GM23338 (cell line): ENCODE measurements at regions not wholly inside any gene's neighbourhood (a gene's known extent, or its start where the extent isn't known, plus 50 kb on each side); places are given as distances from the start of the nearest gene placed in this dataset.

Source experiments
- EZH2 ChIP-seq: fragments of 200-600 bp; sonication (generic); IDR thresholded peaks from one replicate; pipeline ENCODE4 v1.8.0; 2017; ENCODE audit warnings: antibody characterized with exemption, mild to moderate bottlenecking, low read depth; ENCODE audit not compliant: unreplicated experiment
- EZH2phosphoT487 ChIP-seq: fragments of 200-600 bp; sonication (generic); IDR thresholded peaks from one replicate; pipeline ENCODE4 v1.8.1; 2018; ENCODE audit warnings: antibody characterized with exemption; ENCODE audit not compliant: unreplicated experiment
- JUNB ChIP-seq: IDR thresholded peaks from one replicate; pipeline ENCODE4 v1.6.1; 2016; ENCODE audit warnings: antibody characterized with exemption; ENCODE audit not compliant: unreplicated experiment
- ZNF114 ChIP-seq: fragments of 250-450 bp; sonication (Bioruptor Pico); IDR thresholded peaks from 2 replicates; pipeline ENCODE4 v1.5.0; 2020; ENCODE audit warnings: mild to moderate bottlenecking, moderate library complexity
- TF ChIP-seq, protein P1 (sequence below): IDR thresholded peaks from one replicate; pipeline ENCODE4 v1.6.1; 2018; ENCODE audit warnings: antibody characterized with exemption; ENCODE audit not compliant: unreplicated experiment
- TF ChIP-seq, protein P2 (sequence below), 2 experiments: fragments of 200-600 bp in 1 of 2; sonication (generic) in 1 of 2; conservative IDR thresholded peaks; 2 replicates each; pipeline versions ENCODE4 v1.5.1 to v1.6.1; 2016 to 2017; ENCODE audit warnings: antibody characterized with exemption in 2 of 2, low read depth in 2 of 2, mild to moderate bottlenecking in 2 of 2, moderate library complexity in 1 of 2
- TF ChIP-seq, protein P3 (sequence below): IDR thresholded peaks from 2 replicates; pipeline ENCODE4 v1.6.1; 2016; ENCODE audit warnings: antibody characterized with exemption

DNA sequence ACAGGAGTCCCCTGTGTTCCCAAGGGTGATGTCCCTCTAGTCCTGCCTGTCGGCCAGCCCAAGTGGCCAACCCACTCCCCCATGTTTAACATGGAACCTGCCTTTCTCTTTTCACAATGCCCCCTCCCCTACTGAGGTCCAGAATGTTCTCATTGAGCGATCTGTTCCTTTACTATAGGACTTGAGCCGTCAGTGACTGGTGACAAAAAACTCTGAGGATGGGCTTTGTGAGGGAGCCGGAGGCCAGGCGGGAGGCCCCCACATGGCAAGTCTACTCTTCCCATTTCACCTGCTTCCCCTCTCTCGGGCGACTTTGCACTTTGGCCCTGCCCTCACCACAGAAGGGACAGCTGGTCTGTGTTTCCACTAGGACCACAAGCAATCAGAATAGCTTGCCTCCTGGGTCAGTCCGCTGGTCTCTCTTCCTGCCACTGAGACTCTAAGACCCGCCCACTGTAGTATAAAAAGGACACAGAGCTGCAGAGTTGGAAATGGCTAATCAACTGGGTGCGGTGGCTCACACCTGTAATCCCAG is 146.5 kb upstream of the RAB12 start:
- TF ChIP-seq, protein P1, sequence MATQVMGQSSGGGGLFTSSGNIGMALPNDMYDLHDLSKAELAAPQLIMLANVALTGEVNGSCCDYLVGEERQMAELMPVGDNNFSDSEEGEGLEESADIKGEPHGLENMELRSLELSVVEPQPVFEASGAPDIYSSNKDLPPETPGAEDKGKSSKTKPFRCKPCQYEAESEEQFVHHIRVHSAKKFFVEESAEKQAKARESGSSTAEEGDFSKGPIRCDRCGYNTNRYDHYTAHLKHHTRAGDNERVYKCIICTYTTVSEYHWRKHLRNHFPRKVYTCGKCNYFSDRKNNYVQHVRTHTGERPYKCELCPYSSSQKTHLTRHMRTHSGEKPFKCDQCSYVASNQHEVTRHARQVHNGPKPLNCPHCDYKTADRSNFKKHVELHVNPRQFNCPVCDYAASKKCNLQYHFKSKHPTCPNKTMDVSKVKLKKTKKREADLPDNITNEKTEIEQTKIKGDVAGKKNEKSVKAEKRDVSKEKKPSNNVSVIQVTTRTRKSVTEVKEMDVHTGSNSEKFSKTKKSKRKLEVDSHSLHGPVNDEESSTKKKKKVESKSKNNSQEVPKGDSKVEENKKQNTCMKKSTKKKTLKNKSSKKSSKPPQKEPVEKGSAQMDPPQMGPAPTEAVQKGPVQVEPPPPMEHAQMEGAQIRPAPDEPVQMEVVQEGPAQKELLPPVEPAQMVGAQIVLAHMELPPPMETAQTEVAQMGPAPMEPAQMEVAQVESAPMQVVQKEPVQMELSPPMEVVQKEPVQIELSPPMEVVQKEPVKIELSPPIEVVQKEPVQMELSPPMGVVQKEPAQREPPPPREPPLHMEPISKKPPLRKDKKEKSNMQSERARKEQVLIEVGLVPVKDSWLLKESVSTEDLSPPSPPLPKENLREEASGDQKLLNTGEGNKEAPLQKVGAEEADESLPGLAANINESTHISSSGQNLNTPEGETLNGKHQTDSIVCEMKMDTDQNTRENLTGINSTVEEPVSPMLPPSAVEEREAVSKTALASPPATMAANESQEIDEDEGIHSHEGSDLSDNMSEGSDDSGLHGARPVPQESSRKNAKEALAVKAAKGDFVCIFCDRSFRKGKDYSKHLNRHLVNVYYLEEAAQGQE: no peak
- no peak for TF ChIP-seq JUNB
- TF ChIP-seq, protein P2, sequence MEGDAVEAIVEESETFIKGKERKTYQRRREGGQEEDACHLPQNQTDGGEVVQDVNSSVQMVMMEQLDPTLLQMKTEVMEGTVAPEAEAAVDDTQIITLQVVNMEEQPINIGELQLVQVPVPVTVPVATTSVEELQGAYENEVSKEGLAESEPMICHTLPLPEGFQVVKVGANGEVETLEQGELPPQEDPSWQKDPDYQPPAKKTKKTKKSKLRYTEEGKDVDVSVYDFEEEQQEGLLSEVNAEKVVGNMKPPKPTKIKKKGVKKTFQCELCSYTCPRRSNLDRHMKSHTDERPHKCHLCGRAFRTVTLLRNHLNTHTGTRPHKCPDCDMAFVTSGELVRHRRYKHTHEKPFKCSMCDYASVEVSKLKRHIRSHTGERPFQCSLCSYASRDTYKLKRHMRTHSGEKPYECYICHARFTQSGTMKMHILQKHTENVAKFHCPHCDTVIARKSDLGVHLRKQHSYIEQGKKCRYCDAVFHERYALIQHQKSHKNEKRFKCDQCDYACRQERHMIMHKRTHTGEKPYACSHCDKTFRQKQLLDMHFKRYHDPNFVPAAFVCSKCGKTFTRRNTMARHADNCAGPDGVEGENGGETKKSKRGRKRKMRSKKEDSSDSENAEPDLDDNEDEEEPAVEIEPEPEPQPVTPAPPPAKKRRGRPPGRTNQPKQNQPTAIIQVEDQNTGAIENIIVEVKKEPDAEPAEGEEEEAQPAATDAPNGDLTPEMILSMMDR (conservative IDR thresholded peaks at IDR 0.05; ENCODE audit: low read depth in 2 of 2): no peak
- no peak for TF ChIP-seq EZH2
- no peak for TF ChIP-seq EZH2phosphoT487
- TF ChIP-seq, protein P3, sequence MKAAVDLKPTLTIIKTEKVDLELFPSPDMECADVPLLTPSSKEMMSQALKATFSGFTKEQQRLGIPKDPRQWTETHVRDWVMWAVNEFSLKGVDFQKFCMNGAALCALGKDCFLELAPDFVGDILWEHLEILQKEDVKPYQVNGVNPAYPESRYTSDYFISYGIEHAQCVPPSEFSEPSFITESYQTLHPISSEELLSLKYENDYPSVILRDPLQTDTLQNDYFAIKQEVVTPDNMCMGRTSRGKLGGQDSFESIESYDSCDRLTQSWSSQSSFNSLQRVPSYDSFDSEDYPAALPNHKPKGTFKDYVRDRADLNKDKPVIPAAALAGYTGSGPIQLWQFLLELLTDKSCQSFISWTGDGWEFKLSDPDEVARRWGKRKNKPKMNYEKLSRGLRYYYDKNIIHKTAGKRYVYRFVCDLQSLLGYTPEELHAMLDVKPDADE: no peak
- TF ChIP-seq ZNF114 (CRISPR knock-in tag): no peak
